ENCODE measurements at regions not wholly inside any gene's neighbourhood (a gene's known extent, or its start where the extent isn't known, plus 50 kb on each side); places are given as distances from the start of the nearest gene placed in this dataset.

DNA sequence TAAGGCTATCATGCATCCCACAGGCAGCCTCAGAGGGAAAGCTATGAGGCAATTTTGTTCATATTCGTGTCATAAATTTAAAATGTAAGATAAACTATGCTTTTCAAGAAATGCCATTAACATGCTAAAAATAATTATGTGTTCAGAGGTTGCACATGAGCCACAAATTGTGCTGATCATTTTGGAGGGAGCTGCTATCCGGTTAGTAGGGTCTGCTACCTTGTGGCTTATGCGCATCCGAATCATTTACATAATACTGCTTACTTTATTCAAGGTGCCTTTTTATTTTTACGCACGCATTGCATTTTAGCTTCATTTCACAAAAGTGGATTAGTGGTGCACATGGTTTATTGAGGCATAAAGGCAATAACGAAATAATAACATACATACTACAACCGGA is 76.4 kb upstream of the WWC2 start:
- Mint-ChIP-seq H3K4me3 (no peak overlapping the region), H3K27me3 (peaks cover 9% of the 10 kb centered on the region), H3K36me3 (no peaks in the 10 kb centered on the region), H3K4me1 (no peaks in the 10 kb centered on the region), H3K27ac (no peak overlapping the region), H3K9me3 (peaks cover 0 to 2% (median 0%) of the 10 kb centered on the region in 7 donors)
- no peak for ATAC-seq (ENCODE audit: low read depth in 2 of 2)
- no peak overlapping the region for H3K27ac ChIP-seq (ENCODE audit: insufficient read depth, low read length, poor library complexity, severe bottlenecking)
- no peaks in the 10 kb centered on the region for H3K9me3 ChIP-seq (ENCODE audit: control insufficient read depth in 2 of 2, low read length in 2 of 2)
- no peak overlapping the region for H3K4me3 ChIP-seq (ENCODE audit: low read depth, low read length)
- H3K36me3 ChIP-seq (ENCODE audit: control insufficient read depth, insufficient read depth, low read length): no peaks in the 10 kb centered on the region
- no peaks in the 10 kb centered on the region for H3K4me1 ChIP-seq (ENCODE audit: control insufficient read depth, insufficient read depth, low read length, poor library complexity, severe bottlenecking)
- no peak for DNase-seq
- H3K27me3 ChIP-seq (ENCODE audit: control insufficient read depth, insufficient read depth, low read length): peaks cover 3% of the 10 kb centered on the region

- peaks cover 6% of the 10 kb centered on the region for H3K27me3 Mint-ChIP-seq
- Histone ChIP-seq H3K9me3 (ENCODE audit: control insufficient read depth in 2 of 2, low read length in 2 of 2) (no peaks in the 10 kb centered on the region), H3K36me3 (ENCODE audit: control insufficient read depth, insufficient read depth, low read length) (no peaks in the 10 kb centered on the region), H3K4me3 (ENCODE audit: low read depth, low read length) (no peak overlapping the region), H3K27ac (ENCODE audit: insufficient read depth, low read length, poor library complexity, severe bottlenecking) (no peak overlapping the region), H3K27me3 (ENCODE audit: control insufficient read depth, insufficient read depth, low read length) (peaks cover 3% of the 10 kb centered on the region), H3K4me1 (ENCODE audit: control insufficient read depth, insufficient read depth, low read length, poor library complexity, severe bottlenecking) (no peaks in the 10 kb centered on the region)
- H3K4me3 Mint-ChIP-seq: no peak overlapping the region
- H3K4me1 Mint-ChIP-seq: peaks cover 0 to 3% (median 0%) of the 10 kb centered on the region in 4 donors
- no peak overlapping the region for H3K27ac Mint-ChIP-seq
- no peaks in the 10 kb centered on the region for H3K36me3 Mint-ChIP-seq
- DNase-seq (no peak), ATAC-seq (ENCODE audit: low read depth in 2 of 2) (no peak)
- H3K9me3 Mint-ChIP-seq: peaks cover 0 to 1% (median 0%) of the 10 kb centered on the region in 7 donors
Observed at GRCh38 chr4:183017962-183018361, 81.1 kb upstream of the WWC2 start.

- Mint-ChIP-seq H3K27me3 (no peaks in the 10 kb centered on the region), H3K4me1 (peaks cover 0 to 5% (median 0%) of the 10 kb centered on the region in 4 donors), H3K36me3 (no peaks in the 10 kb centered on the region), H3K4me3 (no peak overlapping the region), H3K9me3 (peaks cover 0 to 1% (median 0%) of the 10 kb centered on the region in 7 donors), H3K27ac (no peak overlapping the region)
- Histone ChIP-seq H3K9me3 (ENCODE audit: control insufficient read depth in 2 of 2, low read length in 2 of 2) (no peaks in the 10 kb centered on the region), H3K27me3 (ENCODE audit: control insufficient read depth, insufficient read depth, low read length) (peaks cover under 1% of the 10 kb centered on the region), H3K27ac (ENCODE audit: insufficient read depth, low read length, poor library complexity, severe bottlenecking) (no peak overlapping the region), H3K4me3 (ENCODE audit: low read depth, low read length) (no peak overlapping the region), H3K4me1 (ENCODE audit: control insufficient read depth, insufficient read depth, low read length, poor library complexity, severe bottlenecking) (no peaks in the 10 kb centered on the region), H3K36me3 (ENCODE audit: control insufficient read depth, insufficient read depth, low read length) (no peaks in the 10 kb centered on the region)
- ATAC-seq (ENCODE audit: low read depth in 2 of 2) (no peak), DNase-seq (no peak)
Observed at GRCh38 chr4:183014361-183015084, 84.5 kb upstream of the WWC2 start.

- H3K9me3 ChIP-seq (ENCODE audit: control insufficient read depth in 2 of 2, low read length in 2 of 2): no peaks in the 10 kb centered on the region
- H3K36me3 ChIP-seq (ENCODE audit: control insufficient read depth, insufficient read depth, low read length): no peaks in the 10 kb centered on the region
- no peak overlapping the region for H3K27ac ChIP-seq (ENCODE audit: insufficient read depth, low read length, poor library complexity, severe bottlenecking)
- DNase-seq: no peak
- Mint-ChIP-seq H3K4me1 (peaks cover 0 to 5% (median 0%) of the 10 kb centered on the region in 4 donors), H3K27ac (no peak overlapping the region), H3K27me3 (no peaks in the 10 kb centered on the region), H3K9me3 (peaks cover 0 to 1% (median 0%) of the 10 kb centered on the region in 7 donors), H3K36me3 (no peaks in the 10 kb centered on the region), H3K4me3 (no peak overlapping the region)
- no peak overlapping the region for H3K4me3 ChIP-seq (ENCODE audit: low read depth, low read length)
- no peaks in the 10 kb centered on the region for H3K27me3 ChIP-seq (ENCODE audit: control insufficient read depth, insufficient read depth, low read length)
- ATAC-seq (ENCODE audit: low read depth in 2 of 2): no peak
- H3K4me1 ChIP-seq (ENCODE audit: control insufficient read depth, insufficient read depth, low read length, poor library complexity, severe bottlenecking): no peaks in the 10 kb centered on the region
Observed at GRCh38 chr4:183013730-183014002, 85.4 kb upstream of the WWC2 start.

- H3K9me3 ChIP-seq (ENCODE audit: control insufficient read depth in 2 of 2, low read length in 2 of 2): no peaks in the 10 kb centered on the region
- H3K9me3 Mint-ChIP-seq: peaks cover 0 to 1% (median 0%) of the 10 kb centered on the region in 7 donors
- no peaks in the 10 kb centered on the region for H3K36me3 ChIP-seq (ENCODE audit: control insufficient read depth, insufficient read depth, low read length)
- no peaks in the 10 kb centered on the region for H3K27me3 Mint-ChIP-seq
- ATAC-seq (ENCODE audit: low read depth in 2 of 2) (no peak), DNase-seq (no peak)
- H3K27ac Mint-ChIP-seq: no peak overlapping the region
- no peak overlapping the region for H3K4me3 ChIP-seq (ENCODE audit: low read depth, low read length)
- no peaks in the 10 kb centered on the region for H3K36me3 Mint-ChIP-seq
- H3K4me1 Mint-ChIP-seq: peaks cover 0 to 5% (median 0%) of the 10 kb centered on the region in 4 donors
- no peaks in the 10 kb centered on the region for H3K4me1 ChIP-seq (ENCODE audit: control insufficient read depth, insufficient read depth, low read length, poor library complexity, severe bottlenecking)
- H3K27ac ChIP-seq (ENCODE audit: insufficient read depth, low read length, poor library complexity, severe bottlenecking): no peak overlapping the region
- no peak overlapping the region for H3K4me3 Mint-ChIP-seq
- no peaks in the 10 kb centered on the region for H3K27me3 ChIP-seq (ENCODE audit: control insufficient read depth, insufficient read depth, low read length)
Observed at GRCh38 chr4:183012879-183013729, 86.0 kb upstream of the WWC2 start.

DNA sequence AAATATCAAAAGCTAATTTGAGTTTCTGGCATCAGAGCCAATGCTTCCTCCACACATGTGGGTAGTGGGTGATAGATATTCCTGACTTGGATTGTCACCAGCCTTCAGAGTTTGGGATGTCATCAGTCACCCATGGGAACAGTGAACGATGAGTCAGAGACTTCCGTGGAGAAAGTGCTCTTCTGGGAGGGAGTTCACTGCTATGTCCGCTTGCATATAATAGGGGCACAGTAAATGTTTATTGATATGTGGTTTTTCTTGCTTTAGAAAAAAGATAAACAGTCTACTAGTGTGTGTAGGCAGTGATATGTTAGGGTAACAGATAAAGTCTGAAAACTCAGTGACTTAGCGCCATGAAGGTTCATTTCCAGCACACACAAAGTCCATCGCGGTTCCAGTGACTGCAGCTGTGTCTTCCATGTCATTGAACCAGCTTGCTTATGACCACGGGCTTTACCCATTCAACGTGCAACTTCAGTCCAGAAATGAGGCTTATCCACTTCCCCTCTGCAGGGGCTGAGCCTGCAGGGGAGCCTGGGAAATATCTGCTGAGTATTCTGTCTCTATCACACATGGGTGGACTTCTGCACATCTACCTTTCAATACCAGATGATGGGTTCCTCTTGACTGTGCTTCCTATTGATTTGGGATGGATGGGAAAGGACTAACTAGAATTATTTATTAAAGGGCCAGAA is 87.7 kb upstream of the WWC2 start:
- DNase-seq (no peak), ATAC-seq (ENCODE audit: low read depth in 2 of 2) (no peak)
- Histone ChIP-seq H3K27ac (ENCODE audit: insufficient read depth, low read length, poor library complexity, severe bottlenecking) (no peak overlapping the region), H3K4me1 (ENCODE audit: control insufficient read depth, insufficient read depth, low read length, poor library complexity, severe bottlenecking) (no peaks in the 10 kb centered on the region), H3K9me3 (ENCODE audit: control insufficient read depth in 2 of 2, low read length in 2 of 2) (no peaks in the 10 kb centered on the region), H3K27me3 (ENCODE audit: control insufficient read depth, insufficient read depth, low read length) (no peaks in the 10 kb centered on the region), H3K36me3 (ENCODE audit: control insufficient read depth, insufficient read depth, low read length) (no peaks in the 10 kb centered on the region), H3K4me3 (ENCODE audit: low read depth, low read length) (no peak overlapping the region)
- Mint-ChIP-seq H3K4me3 (no peak overlapping the region), H3K36me3 (no peaks in the 10 kb centered on the region), H3K9me3 (peaks cover 0 to 1% (median 0%) of the 10 kb centered on the region in 7 donors), H3K4me1 (peaks cover 0 to 5% (median 0%) of the 10 kb centered on the region in 4 donors), H3K27me3 (no peaks in the 10 kb centered on the region), H3K27ac (no peak overlapping the region)

DNA sequence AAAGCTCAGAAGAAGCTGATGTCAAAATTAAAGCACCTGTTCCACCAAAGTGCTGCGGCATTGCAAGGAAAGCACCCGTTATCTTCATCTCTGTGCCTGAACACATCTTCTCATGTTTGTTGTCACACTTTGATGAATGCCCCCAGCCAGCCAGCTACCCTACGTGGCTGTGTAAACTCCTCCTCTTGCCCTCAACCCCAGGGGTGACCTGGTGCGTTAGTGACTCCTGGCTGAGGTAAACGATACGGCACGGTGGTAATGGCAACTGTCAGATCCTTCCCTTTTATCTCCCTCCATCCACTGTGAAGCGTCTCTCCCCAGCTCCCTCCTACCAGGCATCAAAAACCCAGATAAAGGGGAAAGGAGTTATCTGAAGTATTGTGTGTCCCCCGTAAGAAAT is 90.6 kb upstream of the WWC2 start:
- peaks cover 0 to 8% (median 2%) of the 10 kb centered on the region in 7 donors for H3K9me3 Mint-ChIP-seq
- no peak overlapping the region for H3K4me3 ChIP-seq (ENCODE audit: low read depth, low read length)
- ATAC-seq (ENCODE audit: low read depth in 2 of 2): no peak
- H3K4me3 Mint-ChIP-seq: no peak overlapping the region
- no peaks in the 10 kb centered on the region for H3K36me3 Mint-ChIP-seq
- H3K27me3 Mint-ChIP-seq: no peaks in the 10 kb centered on the region
- H3K27ac ChIP-seq (ENCODE audit: insufficient read depth, low read length, poor library complexity, severe bottlenecking): no peak overlapping the region
- peaks cover 0 to 2% (median 0%) of the 10 kb centered on the region in 4 donors for H3K4me1 Mint-ChIP-seq
- no peaks in the 10 kb centered on the region for H3K36me3 ChIP-seq (ENCODE audit: control insufficient read depth, insufficient read depth, low read length)
- no peaks in the 10 kb centered on the region for H3K4me1 ChIP-seq (ENCODE audit: control insufficient read depth, insufficient read depth, low read length, poor library complexity, severe bottlenecking)
- no peak overlapping the region for H3K27ac Mint-ChIP-seq
- DNase-seq: no peak
- peaks cover 0 to 2% of the 10 kb centered on the region in 2 experiments for H3K9me3 ChIP-seq (ENCODE audit: control insufficient read depth in 2 of 2, low read length in 2 of 2)
- no peaks in the 10 kb centered on the region for H3K27me3 ChIP-seq (ENCODE audit: control insufficient read depth, insufficient read depth, low read length)

All from CD4-positive, CD25-positive, alpha-beta regulatory T cell (primary cell).